NOMO-1 (cell line): ENCODE measurements at regions not wholly inside any gene's neighbourhood (a gene's known extent, or its start where the extent isn't known, plus 50 kb on each side); places are given as distances from the start of the nearest gene placed in this dataset.
"Not testable (repeated sequence)": the region's sequence is repeated elsewhere in the genome, so short reads cannot be mapped to it uniquely, and the experiment has no call there.

Experiments used
- DNase-seq, 2 experiments: peaks; one replicate each; lab custom pipeline; 2025; ENCODE audit not compliant: unreplicated experiment in 2 of 2; lab: John Stamatoyannopoulos, UW

GRCh38 chr19:30289336-30289735 is 82.8 kb upstream of the ZNF536 start:
- DNase-seq = no peak

DNA sequence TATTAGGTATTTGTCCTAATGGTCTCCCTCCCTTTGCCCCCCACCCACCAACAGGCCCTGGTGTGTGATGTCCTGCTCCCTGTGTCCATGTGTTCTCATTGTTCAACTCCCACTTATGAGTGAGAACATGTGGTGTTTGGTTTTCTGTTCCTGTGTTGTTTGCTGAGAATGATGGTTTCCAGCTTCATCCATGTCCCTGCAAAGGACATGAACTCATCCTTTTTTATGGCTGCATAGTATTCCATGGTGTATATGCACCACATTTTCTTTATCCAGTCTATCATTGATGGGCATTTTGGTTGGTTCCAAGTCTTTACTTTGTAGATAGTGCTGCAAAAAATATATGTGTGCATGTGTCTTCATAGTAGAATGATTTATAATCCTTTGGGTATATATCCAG is 81.4 kb upstream of the ZNF536 start:
- DNase-seq = not testable (repeated sequence)

- no peak for DNase-seq
Observed at GRCh38 chr19:30293051-30293785, 79.0 kb upstream of the ZNF536 start.

DNA sequence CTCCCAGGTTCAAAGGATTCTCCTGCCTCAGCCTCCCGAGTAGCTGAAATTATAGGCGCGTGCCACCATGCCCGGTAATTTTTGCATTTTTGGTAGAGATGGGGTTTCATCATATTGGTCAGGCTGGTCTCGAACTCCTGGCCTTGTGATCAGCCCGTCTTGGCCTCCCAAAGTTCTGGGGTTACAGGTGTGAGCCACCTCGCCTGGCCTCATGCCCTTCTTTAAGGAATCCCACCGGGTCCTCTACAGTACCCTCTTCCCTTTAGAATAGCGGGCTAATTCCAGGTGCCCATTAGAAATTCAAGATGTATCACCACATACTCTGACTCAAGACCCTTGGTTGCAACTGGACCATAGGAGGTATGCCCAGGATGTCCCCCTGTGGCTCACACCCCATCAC is 74.2 kb upstream of the ZNF536 start:
- no peak for DNase-seq

GRCh38 chr19:30303131-30303654 is 69.0 kb upstream of the ZNF536 start:
- DNase-seq = no peak

GRCh38 chr19:30304540-30304939 is 67.6 kb upstream of the ZNF536 start:
- DNase-seq = no peak

DNA sequence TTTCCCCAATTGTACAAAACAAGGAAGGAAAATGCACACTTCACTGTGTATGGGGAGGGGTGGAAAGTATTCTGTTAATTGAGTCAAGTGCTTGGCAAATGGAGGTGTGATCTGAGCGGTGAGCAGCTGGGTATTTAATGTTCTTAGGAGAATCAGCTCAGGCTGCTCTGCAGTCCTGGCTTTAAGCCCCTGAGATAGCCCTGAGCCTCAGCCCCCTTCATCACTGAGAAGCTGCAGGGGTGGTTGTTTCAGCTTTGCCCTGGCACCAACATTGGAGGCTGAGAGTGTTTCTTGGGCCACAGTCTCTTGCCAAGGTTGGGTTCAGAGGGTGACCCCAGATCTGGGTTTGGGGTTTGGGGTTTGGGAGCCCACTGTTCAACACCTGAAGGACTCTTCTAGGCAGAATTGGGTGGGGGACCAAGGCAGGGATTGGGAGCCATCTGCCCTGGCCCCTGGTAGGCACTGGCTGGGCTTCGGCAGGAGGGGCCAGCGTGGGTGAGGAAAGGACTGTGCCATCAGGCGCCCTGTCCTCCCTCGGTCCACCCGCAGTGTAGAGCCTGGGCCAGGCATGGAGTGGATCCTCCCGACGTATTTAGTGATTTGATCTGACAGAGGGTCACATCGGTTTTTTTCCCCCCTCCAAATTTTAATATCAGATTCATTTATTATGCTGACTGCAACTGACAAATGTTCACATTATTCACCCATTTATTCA is 66.7 kb upstream of the ZNF536 start:
- no peak for DNase-seq

DNA sequence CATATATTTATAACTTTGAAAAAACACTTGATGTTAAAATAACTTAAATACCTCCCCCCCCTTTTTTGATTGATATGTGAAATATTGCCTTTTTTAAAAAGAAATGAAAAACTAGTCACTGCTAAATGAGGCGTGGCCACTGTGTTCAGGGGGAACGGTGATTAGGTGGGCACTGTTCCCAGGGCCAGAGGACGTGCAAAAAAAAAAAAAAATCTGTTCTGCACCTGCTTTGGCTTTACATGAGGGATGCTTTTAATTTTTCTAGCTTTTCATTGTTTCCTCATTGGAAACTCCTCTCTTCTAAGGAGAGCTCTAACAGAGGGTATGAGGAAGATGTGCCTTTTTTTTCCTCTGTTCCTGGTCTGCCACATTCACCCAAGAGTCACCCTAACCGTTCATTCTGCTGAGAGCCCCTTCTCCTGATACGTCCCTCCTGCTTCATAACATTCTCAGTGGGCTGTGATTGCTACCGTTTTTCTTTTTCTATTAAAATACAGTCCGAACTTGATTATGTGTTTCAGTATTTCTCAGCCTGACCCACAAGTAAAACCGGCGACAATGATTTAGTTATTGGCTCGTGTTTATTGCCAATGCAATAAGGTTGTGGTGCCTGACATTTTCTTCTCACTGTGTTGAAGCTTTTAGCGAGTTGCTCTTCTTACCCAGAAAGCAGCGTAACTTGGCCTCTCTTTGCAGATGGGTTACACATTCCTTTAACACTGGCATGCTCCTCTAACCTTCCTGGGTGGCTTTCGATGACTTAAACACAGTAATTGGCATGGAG is 64.8 kb upstream of the ZNF536 start:
- no peak for DNase-seq

DNA sequence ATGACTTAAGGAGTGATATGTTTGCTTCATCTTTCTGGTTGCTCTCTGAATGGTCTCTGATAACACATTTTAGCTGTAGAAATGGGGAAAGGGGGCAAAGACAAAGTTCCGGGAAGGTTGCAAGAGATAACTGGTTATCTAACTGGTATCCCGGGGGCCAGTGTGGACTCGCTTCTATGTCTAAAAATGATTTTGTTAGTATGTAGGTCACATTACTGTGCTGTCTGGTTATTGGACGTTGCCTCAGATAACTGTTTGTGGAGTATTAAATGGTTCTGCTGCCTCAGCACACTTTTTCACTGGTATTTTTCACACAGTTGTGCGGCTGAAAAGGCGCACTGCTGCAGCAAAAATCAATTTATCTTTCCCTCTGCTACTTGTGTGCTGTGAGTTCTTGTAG is 63.0 kb upstream of the ZNF536 start:
- DNase-seq = no peak

DNA sequence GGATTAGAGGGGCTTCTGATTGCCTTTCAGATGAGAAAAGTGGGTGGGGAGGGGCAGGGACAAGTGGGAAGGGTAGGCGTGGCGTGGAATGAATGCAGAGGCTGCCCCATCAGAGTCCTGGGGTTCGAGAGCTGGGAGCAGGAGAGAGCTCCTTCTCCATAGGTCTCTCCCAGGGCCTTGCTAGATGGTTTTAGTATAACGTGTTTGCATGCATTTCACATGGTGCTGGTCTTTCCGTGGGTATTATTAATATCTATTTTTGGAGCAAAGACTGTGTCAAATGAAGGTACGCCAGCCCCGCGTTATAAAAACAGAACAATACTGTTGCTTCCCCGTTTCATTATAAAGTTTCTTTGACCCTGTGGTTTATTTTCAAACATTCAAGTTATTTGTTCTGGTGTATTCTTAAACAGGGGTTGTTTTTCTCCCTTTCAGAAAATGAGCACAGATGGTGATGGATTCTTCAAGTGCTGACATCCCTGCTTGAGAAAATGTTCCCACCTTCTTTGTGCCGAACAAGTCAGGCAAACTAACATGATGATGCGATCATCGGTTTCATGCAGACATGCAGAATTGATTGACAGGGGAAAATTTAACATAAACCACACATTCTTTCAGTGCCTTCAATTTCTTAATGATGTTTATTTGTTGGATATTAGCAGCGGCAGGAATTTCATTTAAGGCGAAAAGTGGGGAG is 62.1 kb upstream of the ZNF536 start:
- no peak for DNase-seq

- no peak for DNase-seq
Observed at GRCh38 chr19:30310602-30311263, 61.5 kb upstream of the ZNF536 start.

- no peak for DNase-seq
Observed at GRCh38 chr19:30311911-30312310, 60.3 kb upstream of the ZNF536 start.

DNA sequence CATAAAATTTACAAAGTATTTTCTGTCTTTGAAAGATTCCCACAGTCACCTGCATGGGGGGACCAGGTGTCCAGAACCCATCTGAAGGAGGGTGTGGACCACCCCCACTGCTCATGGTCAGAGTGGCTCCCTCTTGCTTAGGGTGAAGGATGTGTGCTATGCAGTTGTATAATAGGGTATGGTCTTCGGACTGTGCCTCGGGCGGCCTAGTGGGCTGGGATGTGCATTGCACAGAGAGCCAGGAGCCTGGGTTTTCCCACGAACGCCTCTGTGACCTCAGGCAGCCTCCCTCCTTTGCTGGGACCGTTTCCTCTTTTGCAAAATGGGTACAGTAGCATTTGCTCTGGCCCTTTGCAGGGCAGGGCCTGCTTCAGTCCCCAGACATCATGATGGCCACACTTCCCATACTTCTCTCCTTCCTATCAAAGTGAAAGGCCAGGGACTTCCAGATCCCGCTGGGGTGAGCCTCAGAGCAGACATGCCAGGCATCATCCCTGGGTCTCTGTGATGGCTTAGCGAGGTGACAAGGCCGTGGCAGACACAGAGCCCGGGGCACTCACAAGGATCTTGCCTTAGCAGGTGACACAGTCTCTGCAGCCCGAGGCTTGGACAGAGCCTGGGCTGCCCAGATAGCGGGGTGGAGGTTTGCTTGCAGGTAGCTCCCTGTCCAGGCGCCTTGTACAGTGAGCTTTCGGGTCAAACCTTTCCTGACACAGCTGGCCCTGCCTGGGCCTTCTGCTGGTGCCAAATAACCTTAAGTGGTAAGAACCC is 59.4 kb upstream of the ZNF536 start:
- no peak for DNase-seq

- DNase-seq = no peak
Observed at GRCh38 chr19:30313353-30313750, 58.8 kb upstream of the ZNF536 start.

DNA sequence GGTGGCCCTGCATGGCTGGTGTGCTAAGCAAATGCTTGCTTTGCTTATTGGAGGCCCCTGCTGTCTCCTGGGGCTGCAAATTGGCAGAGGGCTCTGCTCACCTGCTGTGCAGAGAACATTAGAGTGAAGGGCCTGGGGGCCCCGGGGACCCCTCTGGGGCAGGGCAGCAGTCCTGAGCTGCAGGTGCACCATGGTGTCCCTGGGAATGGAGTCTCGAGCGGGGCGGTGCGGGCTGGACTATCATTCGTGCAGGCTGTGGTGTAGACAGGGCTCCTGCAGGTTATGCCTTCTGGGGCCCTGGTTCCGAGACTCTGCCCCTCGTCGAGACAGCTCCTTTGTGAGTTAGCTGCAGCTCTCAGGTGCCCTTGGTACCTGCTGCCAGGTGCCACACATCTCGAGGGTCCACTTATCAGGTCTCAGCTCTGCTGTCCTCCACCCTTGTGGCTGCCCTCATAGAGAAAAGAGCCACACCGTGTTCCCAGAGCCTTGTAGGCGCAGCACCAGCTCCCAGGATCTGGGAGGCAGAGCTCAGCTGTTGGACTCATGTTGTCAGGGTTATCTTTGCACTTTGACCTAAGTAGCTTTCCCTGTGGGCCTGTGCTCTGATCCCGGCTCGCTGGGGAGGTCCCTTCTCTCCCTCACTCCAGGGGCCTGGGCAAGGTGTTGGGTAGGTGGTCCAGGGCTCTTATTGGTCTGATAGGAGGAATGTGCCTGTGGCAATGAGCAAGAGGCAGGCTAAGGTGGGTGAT is 58.0 kb upstream of the ZNF536 start:
- DNase-seq = no peak

DNA sequence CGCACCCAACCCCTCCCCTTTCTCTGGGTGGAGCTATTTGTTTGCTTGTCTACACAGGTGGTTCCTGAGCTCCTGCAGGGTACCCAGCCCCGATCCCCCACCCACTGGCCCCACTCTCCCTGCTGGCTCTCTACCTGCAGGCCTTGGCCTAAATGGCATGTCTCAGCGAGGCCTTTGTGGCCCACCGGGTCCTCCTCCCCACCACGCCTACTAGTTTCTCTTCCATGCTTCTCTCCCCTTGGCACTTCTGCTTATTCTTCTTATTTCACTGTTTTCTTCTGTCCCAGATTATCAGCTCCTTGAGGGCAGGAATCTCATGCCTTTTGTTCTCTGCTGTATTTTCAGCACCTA is 57.4 kb upstream of the ZNF536 start:
- no peak for DNase-seq

- DNase-seq = no peak
Observed at GRCh38 chr19:30315159-30315558, 57.0 kb upstream of the ZNF536 start.

- DNase-seq = no peak
Observed at GRCh38 chr19:30316000-30316491, 56.1 kb upstream of the ZNF536 start.
